ENCODE measurements at regions not wholly inside any gene's neighbourhood (a gene's known extent, or its start where the extent isn't known, plus 50 kb on each side); places are given as distances from the start of the nearest gene placed in this dataset.

GRCh38 chr11:98674390-98674789 lies 346.4 kb upstream of the CNTN5 start:
- H3K9me2 ChIP-seq (replicated peaks; ENCODE audit: insufficient read depth, low read length), result no peaks in the 10 kb centered on the region
- no peak overlapping the region for H3K4me2 ChIP-seq (ENCODE audit: low read depth, low read length, poor library complexity, severe bottlenecking)
- H3K27ac ChIP-seq (ENCODE audit: low read depth, low read length), result no peak overlapping the region
- H3F3A ChIP-seq (ENCODE audit: insufficient read depth), result no peaks in the 10 kb centered on the region
- TF ChIP-seq EZH2phosphoT487 (conservative IDR thresholded peaks at IDR 0.05; ENCODE audit: low read length) (no peak), CTCF (IDR thresholded peaks at IDR 0.05; ENCODE audit: insufficient read depth, low read length, poor library complexity, severe bottlenecking) (no peak)
- no peaks in the 10 kb centered on the region for H3K27me3 ChIP-seq (ENCODE audit: low read length)
- H3K36me3 ChIP-seq (ENCODE audit: low read length), result no peaks in the 10 kb centered on the region
- H3K4me3 ChIP-seq (ENCODE audit: insufficient read depth, low read length, poor library complexity, severe bottlenecking), result no peak overlapping the region
- no peak overlapping the region for H2AFZ ChIP-seq (ENCODE audit: low read depth, low read length, severe bottlenecking)
- no peak overlapping the region for H3K9ac ChIP-seq (ENCODE audit: low read length)
- H3K9me3 ChIP-seq (ENCODE audit: insufficient read depth, low read length), result no peaks in the 10 kb centered on the region
- H3K79me2 ChIP-seq (ENCODE audit: insufficient read depth, low read length), result no peaks in the 10 kb centered on the region
- H4K20me1 ChIP-seq (ENCODE audit: low read depth, low read length), result no peaks in the 10 kb centered on the region

GRCh38 chr11:98679673-98680072 lies 341.1 kb upstream of the CNTN5 start:
- Histone ChIP-seq H3K4me3 (ENCODE audit: insufficient read depth, low read length, poor library complexity, severe bottlenecking) (no peak overlapping the region), H3F3A (ENCODE audit: insufficient read depth) (no peaks in the 10 kb centered on the region), H3K9me3 (ENCODE audit: insufficient read depth, low read length) (no peaks in the 10 kb centered on the region), H3K9me2 (replicated peaks; ENCODE audit: insufficient read depth, low read length) (no peaks in the 10 kb centered on the region), H3K27me3 (ENCODE audit: low read length) (no peaks in the 10 kb centered on the region), H3K9ac (ENCODE audit: low read length) (no peak overlapping the region), H3K36me3 (ENCODE audit: low read length) (no peaks in the 10 kb centered on the region), H3K4me2 (ENCODE audit: low read depth, low read length, poor library complexity, severe bottlenecking) (no peak overlapping the region), H3K27ac (ENCODE audit: low read depth, low read length) (no peak overlapping the region), H3K79me2 (ENCODE audit: insufficient read depth, low read length) (no peaks in the 10 kb centered on the region), H4K20me1 (ENCODE audit: low read depth, low read length) (no peaks in the 10 kb centered on the region), H2AFZ (ENCODE audit: low read depth, low read length, severe bottlenecking) (no peak overlapping the region)
- TF ChIP-seq CTCF (IDR thresholded peaks at IDR 0.05; ENCODE audit: insufficient read depth, low read length, poor library complexity, severe bottlenecking) (no peak), EZH2phosphoT487 (conservative IDR thresholded peaks at IDR 0.05; ENCODE audit: low read length) (no peak)

- H3K27ac ChIP-seq (ENCODE audit: low read depth, low read length), result no peak overlapping the region
- no peak overlapping the region for H2AFZ ChIP-seq (ENCODE audit: low read depth, low read length, severe bottlenecking)
- no peak overlapping the region for H3K9ac ChIP-seq (ENCODE audit: low read length)
- H3K79me2 ChIP-seq (ENCODE audit: insufficient read depth, low read length), result no peaks in the 10 kb centered on the region
- H3K9me3 ChIP-seq (ENCODE audit: insufficient read depth, low read length), result no peaks in the 10 kb centered on the region
- H3K9me2 ChIP-seq (replicated peaks; ENCODE audit: insufficient read depth, low read length), result no peaks in the 10 kb centered on the region
- no peaks in the 10 kb centered on the region for H3K36me3 ChIP-seq (ENCODE audit: low read length)
- no peak overlapping the region for H3K4me2 ChIP-seq (ENCODE audit: low read depth, low read length, poor library complexity, severe bottlenecking)
- H3K4me3 ChIP-seq (ENCODE audit: insufficient read depth, low read length, poor library complexity, severe bottlenecking), result no peak overlapping the region
- no peaks in the 10 kb centered on the region for H4K20me1 ChIP-seq (ENCODE audit: low read depth, low read length)
- TF ChIP-seq EZH2phosphoT487 (conservative IDR thresholded peaks at IDR 0.05; ENCODE audit: low read length), result no peak
- no peak for TF ChIP-seq CTCF (IDR thresholded peaks at IDR 0.05; ENCODE audit: insufficient read depth, low read length, poor library complexity, severe bottlenecking)
- H3K27me3 ChIP-seq (ENCODE audit: low read length), result no peaks in the 10 kb centered on the region
- H3F3A ChIP-seq (ENCODE audit: insufficient read depth), result no peaks in the 10 kb centered on the region
These were observed 319.2 kb upstream of the CNTN5 start for GRCh38 chr11:98701541-98701940.
